H1 (cell line): ENCODE measurements at regions not wholly inside any gene's neighbourhood (a gene's known extent, or its start where the extent isn't known, plus 50 kb on each side); places are given as distances from the start of the nearest gene placed in this dataset.
A peak's percentile ranks its signal among the peaks of the same experiment; 100 is the strongest.

ENCODE experiments used
- CTCF ChIA-PET: fragments of 300-600 bp; sonication (Branson Sonifier 250); formaldehyde crosslinking; loops from one replicate; lab custom pipeline; 2021; ENCODE audit not compliant: partially characterized antibody; lab: Charles Lee
- POLR2A ChIA-PET: fragments of 300-600 bp; sonication (Branson Sonifier 250); formaldehyde crosslinking; loops from one replicate; lab custom pipeline; 2021; ENCODE audit warnings: inconsistent platforms; ENCODE audit not compliant: partially characterized antibody; lab: Charles Lee
- DNase-seq, 2 experiments: peaks; one replicate each; pipeline versions ENCODE4 v3.0.0 to v3.0.0-alpha.2; 2010 to 2022; ENCODE audit warnings: low spot score in 2 of 2, low read depth in 1 of 2, mixed read lengths in 1 of 2
- FAIRE-seq: peaks from 2 replicates; lab custom pipeline; 2011; peaks lifted over from hg19 to GRCh38; lab: Jason Lieb, UNC
- H2AFZ ChIP-seq: 2 replicates; pipeline ENCODE4 v1.8.1; 2012; ENCODE audit warnings: low read length, inconsistent platforms
- H2AK5ac ChIP-seq: 2 replicates; pipeline ENCODE4 v1.6.1; 2013; ENCODE audit warnings: low read depth, low read length
- H2BK120ac ChIP-seq: replicated peaks from 2 replicates; pipeline ENCODE3; 2013; ENCODE audit warnings: low read depth, low read length, inconsistent platforms
- H2BK12ac ChIP-seq: 2 replicates; pipeline ENCODE4 v1.6.1; 2013; ENCODE audit warnings: low read depth, low read length
- H2BK15ac ChIP-seq: 2 replicates; pipeline ENCODE4 v1.6.1; 2013; ENCODE audit warnings: low read length
- H2BK20ac ChIP-seq: 2 replicates; pipeline ENCODE4 v1.6.1; 2013; ENCODE audit warnings: low read length
- H2BK5ac ChIP-seq: 2 replicates; pipeline ENCODE4 v1.6.1; 2013; ENCODE audit warnings: low read depth, low read length
- H3K14ac ChIP-seq: 2 replicates; pipeline ENCODE4 v1.6.1; 2013; ENCODE audit warnings: inconsistent platforms; ENCODE audit not compliant: insufficient read length
- H3K18ac ChIP-seq: 2 replicates; pipeline ENCODE4 v1.6.1; 2013; ENCODE audit warnings: low read length; ENCODE audit errors: extremely low read depth
- H3K23ac ChIP-seq: 2 replicates; pipeline ENCODE4 v1.6.1; 2013; ENCODE audit warnings: inconsistent platforms; ENCODE audit not compliant: insufficient read length
- H3K23me2 ChIP-seq: 2 replicates; pipeline ENCODE4 v1.6.1; 2013; ENCODE audit warnings: low read depth, low read length
- H3K27ac ChIP-seq: 2 replicates; pipeline ENCODE4 v1.6.1; 2011; ENCODE audit warnings: low read depth, low read length, inconsistent platforms
- H3K27me3 ChIP-seq, 4 experiments: replicated peaks in 1 of 4; 1 replicate in 1 of 4; 2 replicates in 3 of 4; pipeline versions ENCODE4 v1.6.1 to v1.8.1; 2011 to 2013; ENCODE audit warnings: low read length in 3 of 4, mild to moderate bottlenecking in 3 of 4, inconsistent platforms in 2 of 4, mixed read lengths in 2 of 4, moderate library complexity in 1 of 4; ENCODE audit not compliant: control insufficient read depth in 3 of 4, insufficient read depth in 3 of 4; ENCODE audit errors: extremely low read depth in 1 of 4
- H3K36me3 ChIP-seq, 4 experiments: 2 replicates each; pipeline versions ENCODE4 v1.6.1 to v1.8.1; 2011 to 2013; ENCODE audit warnings: mild to moderate bottlenecking in 4 of 4, low read length in 3 of 4, moderate library complexity in 2 of 4, control low read depth in 1 of 4, inconsistent platforms in 1 of 4; ENCODE audit not compliant: insufficient read depth in 4 of 4, control insufficient read depth in 2 of 4
- H3K4ac ChIP-seq: replicated peaks from 2 replicates; pipeline ENCODE3; 2013; ENCODE audit warnings: low read length, low read depth, mixed read lengths, inconsistent platforms; ENCODE audit not compliant: insufficient read length
- H3K4me1 ChIP-seq, 4 experiments: replicated peaks in 1 of 4; 1 replicate in 1 of 4; 2 replicates in 3 of 4; pipeline versions ENCODE4 v1.6.1 to v1.8.1; 2011 to 2013; ENCODE audit warnings: low read length in 3 of 4, inconsistent platforms in 2 of 4, mixed read lengths in 1 of 4; ENCODE audit not compliant: insufficient read depth in 4 of 4, control insufficient read depth in 3 of 4
- H3K4me2 ChIP-seq, 2 experiments: 2 replicates each; pipeline versions ENCODE4 v1.6.1 to v1.8.1; 2011 to 2013; ENCODE audit warnings: low read depth in 2 of 2, low read length in 2 of 2, control low read depth in 1 of 2, inconsistent platforms in 1 of 2, mild to moderate bottlenecking in 1 of 2; ENCODE audit not compliant: insufficient read depth in 1 of 2
- H3K4me3 ChIP-seq, 4 experiments: fragments of 200-600, 300-600 bp in 1 of 4; sonication (generic), shearing (Covaris generic), sonication (Bioruptor Twin) in 1 of 4; 2 replicates each; pipeline versions ENCODE4 v1.5.1 to v1.8.1; 2011 to 2016; ENCODE audit warnings: low read length in 4 of 4, low read depth in 3 of 4, control low read depth in 2 of 4, inconsistent platforms in 2 of 4, mild to moderate bottlenecking in 2 of 4, mixed read lengths in 1 of 4, moderate library complexity in 1 of 4; ENCODE audit not compliant: insufficient read depth in 2 of 4; ENCODE audit errors: extremely low read depth in 1 of 4
- H3K56ac ChIP-seq: replicated peaks from 2 replicates; pipeline ENCODE3; 2013; ENCODE audit warnings: low read depth, mild to moderate bottlenecking, mixed read lengths, low read length, inconsistent platforms; ENCODE audit not compliant: insufficient read length
- H3K79me1 ChIP-seq: 2 replicates; pipeline ENCODE4 v1.6.1; 2013; ENCODE audit warnings: low read depth, low read length, control low read depth
- H3K79me2 ChIP-seq, 2 experiments: 2 replicates each; pipeline versions ENCODE4 v1.6.1 to v1.8.1; 2012 to 2013; ENCODE audit warnings: low read length in 2 of 2, mild to moderate bottlenecking in 2 of 2, inconsistent platforms in 1 of 2; ENCODE audit not compliant: insufficient read depth in 2 of 2, control insufficient read depth in 1 of 2
- H3K9ac ChIP-seq, 4 experiments: replicated peaks in 1 of 4; 1 replicate in 1 of 4; 2 replicates in 3 of 4; pipeline versions ENCODE4 v1.6.1 to v1.8.1; 2011 to 2013; ENCODE audit warnings: low read depth in 3 of 4, low read length in 3 of 4, control low read depth in 2 of 4, mild to moderate bottlenecking in 2 of 4, moderate library complexity in 2 of 4, inconsistent platforms in 1 of 4; ENCODE audit errors: extremely low read depth in 1 of 4
- H3K9me3 ChIP-seq, 2 experiments: 2 replicates each; pipeline versions ENCODE4 v1.6.1 to v1.8.1; 2012 to 2013; ENCODE audit warnings: mild to moderate bottlenecking in 2 of 2, moderate library complexity in 2 of 2, control low read depth in 1 of 2, inconsistent platforms in 1 of 2, low read depth in 1 of 2, low read length in 1 of 2, mixed read lengths in 1 of 2; ENCODE audit not compliant: insufficient read depth in 2 of 2
- H4K20me1 ChIP-seq, 2 experiments: replicated peaks in 1 of 2; 2 replicates each; pipeline versions ENCODE3 to v1.8.1; 2011 to 2013; ENCODE audit warnings: inconsistent platforms in 2 of 2, low read length in 2 of 2, mild to moderate bottlenecking in 1 of 2; ENCODE audit not compliant: insufficient read depth in 2 of 2, control insufficient read depth in 1 of 2
- H4K5ac ChIP-seq: 2 replicates; pipeline ENCODE4 v1.6.1; 2013; ENCODE audit warnings: low read length, low read depth, mixed read lengths, inconsistent platforms; ENCODE audit not compliant: insufficient read length
- H4K8ac ChIP-seq: 2 replicates; pipeline ENCODE4 v1.8.0; 2013; ENCODE audit warnings: mild to moderate bottlenecking, moderate library complexity, low read length, inconsistent platforms; ENCODE audit not compliant: insufficient read depth; ENCODE audit errors: extremely low read depth
- H4K91ac ChIP-seq: replicated peaks from 2 replicates; pipeline ENCODE3; 2013; ENCODE audit warnings: low read length, mixed read lengths, inconsistent platforms; ENCODE audit not compliant: insufficient read length
- HDAC6 ChIP-seq: IDR thresholded peaks from one replicate; pipeline ENCODE4 v1.7.1; 2012; ENCODE audit warnings: low read depth, mild to moderate bottlenecking, inconsistent platforms, low read length, moderate library complexity
- POU5F1 ChIP-seq: IDR thresholded peaks from 2 replicates; pipeline ENCODE4 v1.6.1; 2011; ENCODE audit warnings: low read depth, mild to moderate bottlenecking, low read length, moderate library complexity
- SP1 ChIP-seq: IDR thresholded peaks from 2 replicates; pipeline ENCODE4 v1.6.1; 2011; ENCODE audit warnings: low read depth, low read length
- WGBS, 2 experiments: shearing (Covaris generic) in 1 of 2; methylation state at CpG; one replicate each; pipeline versions ENCODE4 v1.1.6 to v1.1.7; 2013 to 2015; ENCODE audit warnings: low lambda C conversion rate in 2 of 2, mixed read lengths in 2 of 2, inconsistent platforms in 1 of 2, low coverage in 1 of 2, missing lambda C conversion rate in 1 of 2; ENCODE audit not compliant: insufficient replicate concordance in 2 of 2, insufficient coverage in 1 of 2, insufficient read length in 1 of 2; ENCODE audit errors: extremely low coverage in 1 of 2, missing lambda C conversion rate in 1 of 2; 5-methylcytosine and 5-hydroxymethylcytosine counted together

DNA sequence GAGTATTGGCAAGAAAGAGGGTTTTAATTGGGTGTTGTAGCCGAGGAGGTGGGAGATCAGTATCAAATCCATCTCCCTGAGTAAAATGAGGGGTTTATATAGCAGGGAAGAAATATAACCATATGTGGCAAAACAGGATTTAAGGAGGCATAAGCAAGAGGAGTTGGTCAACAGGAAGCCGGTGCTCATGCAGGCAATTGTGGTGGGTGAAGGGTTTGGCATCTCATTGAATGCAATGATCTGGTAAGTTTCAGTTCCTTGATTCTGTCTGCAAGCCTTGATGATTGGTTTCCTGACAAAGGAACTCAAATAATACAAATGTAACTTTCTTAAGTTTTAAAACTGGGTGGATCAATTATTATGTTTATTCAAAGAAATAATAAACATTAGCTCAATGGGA, 564.4 kb upstream of the LINC00305 start:
- Histone ChIP-seq H3K9ac (no peak overlapping the region), H3K36me3 (no peaks in the 10 kb centered on the region), H3K9me3 (no peaks in the 10 kb centered on the region), H3K4ac (no peak overlapping the region), H3K18ac (no peak overlapping the region), H3K79me2 (no peaks in the 10 kb centered on the region), H2BK12ac (no peak overlapping the region), H3K4me3 (no peak overlapping the region), H4K91ac (no peak overlapping the region), H4K5ac (no peak overlapping the region), H3K27me3 (no peaks in the 10 kb centered on the region), H3K23ac (no peak overlapping the region), H4K20me1 (no peaks in the 10 kb centered on the region), H2BK120ac (no peak overlapping the region), H3K4me1 (no peaks in the 10 kb centered on the region; a peak in 1 of 7 replicates), H3K23me2 (no peaks in the 10 kb centered on the region), H2BK15ac (no peak overlapping the region), H3K4me2 (no peak overlapping the region), H4K8ac (no peak overlapping the region), H2AFZ (peak overlapping the region; percentile 76; the same call in 1 of the 2 replicates), H2BK20ac (no peak overlapping the region), H3K56ac (no peak overlapping the region), H3K27ac (no peak overlapping the region), H3K14ac (no peak overlapping the region), H2AK5ac (no peak overlapping the region), H2BK5ac (no peak overlapping the region), H3K79me1 (no peaks in the 10 kb centered on the region)
- POLR2A ChIA-PET, result no interaction called here
- TF ChIP-seq SP1, result no peak
- TF ChIP-seq POU5F1, result no peak
- TF ChIP-seq HDAC6, result no peak
- CTCF ChIA-PET, result no interaction called here
- WGBS, 2 experiments, result 97% methylated on average over 2 of the region's 2 CpGs; no CpG with 5 or more reads in 1 of the 2 experiments
- DNase-seq, result no peak
- no peak for FAIRE-seq
